Upper lobe of left lung (tissue), 4 donors: ENCODE measurements at regions not wholly inside any gene's neighbourhood (a gene's known extent, or its start where the extent isn't known, plus 50 kb on each side); places are given as distances from the start of the nearest gene placed in this dataset.

Experiments used
- EP300 ChIP-seq, 4 donors: sonication (generic); formaldehyde crosslinking; IDR thresholded peaks; one replicate each; pipeline ENCODE4 v1.5.1; 2017; ENCODE audit warnings: antibody characterized with exemption in 4 of 4, control low read depth in 2 of 4
- POLR2A ChIP-seq, 4 donors: fragments of 450-650 bp; IDR thresholded peaks; one replicate each; pipeline ENCODE4 v1.5.1; 2016 to 2017; ENCODE audit warnings: antibody characterized with exemption in 4 of 4, mild to moderate bottlenecking in 2 of 4
- POLR2AphosphoS5 ChIP-seq, 2 donors: sonication (generic); formaldehyde crosslinking; IDR thresholded peaks; one replicate each; pipeline ENCODE4 v1.5.1; 2017; ENCODE audit warnings: antibody characterized with exemption in 2 of 2
- TF ChIP-seq, protein P1 (sequence below), 6 experiments: fragments of 450-650 bp in 4 of 6; fragments of 200-600 bp in 2 of 6; sonication (generic) in 2 of 6; IDR thresholded peaks; one replicate each; pipeline ENCODE4 v1.5.1; 2016 to 2019; ENCODE audit warnings: antibody characterized with exemption in 6 of 6

DNA sequence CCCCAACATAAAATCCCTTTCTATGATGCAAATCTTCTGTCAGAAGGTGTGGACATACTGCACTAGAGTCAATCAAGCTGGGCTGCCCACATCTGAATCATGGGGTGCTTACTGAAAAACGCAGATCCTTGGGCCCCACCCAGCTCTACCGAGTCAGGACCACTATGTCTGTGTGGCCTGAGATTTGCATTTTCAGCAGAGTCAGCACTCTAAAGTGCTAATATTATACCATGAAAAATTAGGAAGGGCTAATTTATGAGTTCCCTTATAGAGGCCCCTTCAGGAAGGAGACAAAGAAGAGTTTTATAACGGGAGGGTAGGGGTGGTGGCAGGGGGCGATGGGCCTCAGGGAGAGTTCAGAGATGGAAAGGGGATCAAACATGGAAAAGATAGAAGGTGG lies 163.3 kb upstream of the NABP1 start:
- TF ChIP-seq, protein P1, sequence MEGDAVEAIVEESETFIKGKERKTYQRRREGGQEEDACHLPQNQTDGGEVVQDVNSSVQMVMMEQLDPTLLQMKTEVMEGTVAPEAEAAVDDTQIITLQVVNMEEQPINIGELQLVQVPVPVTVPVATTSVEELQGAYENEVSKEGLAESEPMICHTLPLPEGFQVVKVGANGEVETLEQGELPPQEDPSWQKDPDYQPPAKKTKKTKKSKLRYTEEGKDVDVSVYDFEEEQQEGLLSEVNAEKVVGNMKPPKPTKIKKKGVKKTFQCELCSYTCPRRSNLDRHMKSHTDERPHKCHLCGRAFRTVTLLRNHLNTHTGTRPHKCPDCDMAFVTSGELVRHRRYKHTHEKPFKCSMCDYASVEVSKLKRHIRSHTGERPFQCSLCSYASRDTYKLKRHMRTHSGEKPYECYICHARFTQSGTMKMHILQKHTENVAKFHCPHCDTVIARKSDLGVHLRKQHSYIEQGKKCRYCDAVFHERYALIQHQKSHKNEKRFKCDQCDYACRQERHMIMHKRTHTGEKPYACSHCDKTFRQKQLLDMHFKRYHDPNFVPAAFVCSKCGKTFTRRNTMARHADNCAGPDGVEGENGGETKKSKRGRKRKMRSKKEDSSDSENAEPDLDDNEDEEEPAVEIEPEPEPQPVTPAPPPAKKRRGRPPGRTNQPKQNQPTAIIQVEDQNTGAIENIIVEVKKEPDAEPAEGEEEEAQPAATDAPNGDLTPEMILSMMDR (IDR thresholded peaks at IDR 0.05): no peak
- TF ChIP-seq EP300 (IDR thresholded peaks at IDR 0.05): no peak
- no peak for TF ChIP-seq POLR2AphosphoS5 (IDR thresholded peaks at IDR 0.05)
- TF ChIP-seq POLR2A (IDR thresholded peaks at IDR 0.05): no peak
